ENCODE measurements at regions not wholly inside any gene's neighbourhood (a gene's known extent, or its start where the extent isn't known, plus 50 kb on each side); places are given as distances from the start of the nearest gene placed in this dataset.

DNA sequence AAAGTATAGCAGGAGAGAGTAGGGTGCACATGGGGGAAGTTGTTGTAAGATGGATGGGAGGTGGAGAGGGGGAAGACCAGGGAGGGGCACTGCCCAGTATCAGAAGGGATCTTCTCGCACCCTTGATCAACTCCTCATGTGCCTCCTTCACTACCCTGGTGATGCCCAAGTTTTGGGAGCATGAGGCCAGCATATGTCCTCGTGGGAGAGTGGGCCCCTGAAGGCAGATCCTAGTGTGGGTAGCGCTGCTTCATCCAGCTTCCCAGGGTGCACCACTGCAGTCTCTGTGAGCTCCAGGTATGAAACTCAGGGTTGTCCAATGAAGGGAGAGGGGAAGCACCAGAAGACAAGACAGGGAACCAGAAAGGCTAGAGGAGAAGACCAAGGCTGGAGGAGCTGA, 82.2 kb upstream of the FOXP4 start:
- TF ChIP-seq, protein P1, sequence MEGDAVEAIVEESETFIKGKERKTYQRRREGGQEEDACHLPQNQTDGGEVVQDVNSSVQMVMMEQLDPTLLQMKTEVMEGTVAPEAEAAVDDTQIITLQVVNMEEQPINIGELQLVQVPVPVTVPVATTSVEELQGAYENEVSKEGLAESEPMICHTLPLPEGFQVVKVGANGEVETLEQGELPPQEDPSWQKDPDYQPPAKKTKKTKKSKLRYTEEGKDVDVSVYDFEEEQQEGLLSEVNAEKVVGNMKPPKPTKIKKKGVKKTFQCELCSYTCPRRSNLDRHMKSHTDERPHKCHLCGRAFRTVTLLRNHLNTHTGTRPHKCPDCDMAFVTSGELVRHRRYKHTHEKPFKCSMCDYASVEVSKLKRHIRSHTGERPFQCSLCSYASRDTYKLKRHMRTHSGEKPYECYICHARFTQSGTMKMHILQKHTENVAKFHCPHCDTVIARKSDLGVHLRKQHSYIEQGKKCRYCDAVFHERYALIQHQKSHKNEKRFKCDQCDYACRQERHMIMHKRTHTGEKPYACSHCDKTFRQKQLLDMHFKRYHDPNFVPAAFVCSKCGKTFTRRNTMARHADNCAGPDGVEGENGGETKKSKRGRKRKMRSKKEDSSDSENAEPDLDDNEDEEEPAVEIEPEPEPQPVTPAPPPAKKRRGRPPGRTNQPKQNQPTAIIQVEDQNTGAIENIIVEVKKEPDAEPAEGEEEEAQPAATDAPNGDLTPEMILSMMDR (IDR thresholded peaks at IDR 0.05; ENCODE audit: low read depth, low read length) = no peak
- TF ChIP-seq POLR2A (IDR thresholded peaks at IDR 0.05; ENCODE audit: extremely low read depth, insufficient read length) = no peak
- no peak for TF ChIP-seq MYC (IDR thresholded peaks at IDR 0.05; ENCODE audit: low read depth, low read length)

Measured in NB4 (cell line).